ENCODE measurements at regions not wholly inside any gene's neighbourhood (a gene's known extent, or its start where the extent isn't known, plus 50 kb on each side); places are given as distances from the start of the nearest gene placed in this dataset.
"Not testable (repeated sequence)": the region's sequence is repeated elsewhere in the genome, so short reads cannot be mapped to it uniquely, and the experiment has no call there.

DNA sequence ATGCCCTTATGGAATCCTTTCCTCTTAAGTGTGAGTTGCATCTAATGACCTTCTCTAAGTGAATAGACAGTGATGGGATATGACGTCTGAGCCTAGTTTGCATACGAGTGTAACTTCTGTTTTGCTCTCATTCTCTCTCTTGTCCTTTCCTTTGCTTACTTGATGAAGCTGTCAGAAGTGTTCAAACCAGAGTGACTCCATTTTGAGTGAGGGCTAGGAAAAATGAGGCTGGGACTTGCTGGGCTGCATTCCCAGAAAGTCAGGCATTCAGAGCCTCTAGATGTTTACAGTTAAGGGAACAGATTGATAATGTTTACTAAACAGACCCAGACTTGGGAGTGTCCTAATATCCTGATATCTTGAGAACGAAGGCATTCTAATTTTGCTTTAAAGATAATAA, 311.2 kb upstream of the SOX4 start:
- H3K4me2 ChIP-seq (ENCODE audit: insufficient read depth, low read length); H2AFZ ChIP-seq (ENCODE audit: low read depth, low read length): not testable (repeated sequence)

DNA sequence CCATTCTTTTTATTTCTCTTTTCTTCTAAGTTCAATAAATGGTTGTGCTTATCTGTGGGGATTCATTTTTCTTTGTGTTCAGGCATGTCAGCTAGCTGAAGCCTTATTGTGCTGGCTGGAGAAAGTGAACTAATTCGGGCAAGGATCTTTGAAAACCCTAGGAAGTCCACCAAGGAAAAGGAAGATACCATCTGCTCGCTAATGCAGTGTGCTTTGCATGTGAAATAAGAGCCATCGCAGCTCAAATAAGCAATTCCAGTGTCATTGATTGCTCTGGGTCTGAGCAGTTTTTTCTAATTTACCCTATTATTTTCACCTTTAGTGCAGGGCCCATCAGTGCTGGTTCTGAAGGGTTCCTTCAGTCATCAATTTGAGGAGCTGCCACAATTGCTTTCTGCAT, 309.4 kb upstream of the SOX4 start:
- ATAC-seq (ENCODE audit: insufficient read depth, low read depth) = no peak
- no peak overlapping the region for H3K27ac ChIP-seq (ENCODE audit: low read length)
- no peaks in the 10 kb centered on the region for H4K20me1 ChIP-seq (ENCODE audit: insufficient read depth, low read length)
- H3K9ac ChIP-seq (ENCODE audit: low read depth, low read length) = no peak overlapping the region
- H3K36me3 ChIP-seq (ENCODE audit: insufficient read depth, low read length) = no peaks in the 10 kb centered on the region
- H2AFZ ChIP-seq (ENCODE audit: low read depth, low read length) = no peak overlapping the region
- H3K4me2 ChIP-seq (ENCODE audit: insufficient read depth, low read length) = no peak overlapping the region
- no peaks in the 10 kb centered on the region for H3K9me3 ChIP-seq (ENCODE audit: insufficient read depth, low read length, severe bottlenecking)
- no peaks in the 10 kb centered on the region for H3K4me1 ChIP-seq (ENCODE audit: insufficient read depth, low read length)
- no peaks in the 10 kb centered on the region for H3K27me3 ChIP-seq (ENCODE audit: insufficient read depth, low read length, poor library complexity)
- no peak overlapping the region for H3K4me3 ChIP-seq (ENCODE audit: low read depth in 1 of 2, low read length in 2 of 2)
- TF ChIP-seq, protein P1, sequence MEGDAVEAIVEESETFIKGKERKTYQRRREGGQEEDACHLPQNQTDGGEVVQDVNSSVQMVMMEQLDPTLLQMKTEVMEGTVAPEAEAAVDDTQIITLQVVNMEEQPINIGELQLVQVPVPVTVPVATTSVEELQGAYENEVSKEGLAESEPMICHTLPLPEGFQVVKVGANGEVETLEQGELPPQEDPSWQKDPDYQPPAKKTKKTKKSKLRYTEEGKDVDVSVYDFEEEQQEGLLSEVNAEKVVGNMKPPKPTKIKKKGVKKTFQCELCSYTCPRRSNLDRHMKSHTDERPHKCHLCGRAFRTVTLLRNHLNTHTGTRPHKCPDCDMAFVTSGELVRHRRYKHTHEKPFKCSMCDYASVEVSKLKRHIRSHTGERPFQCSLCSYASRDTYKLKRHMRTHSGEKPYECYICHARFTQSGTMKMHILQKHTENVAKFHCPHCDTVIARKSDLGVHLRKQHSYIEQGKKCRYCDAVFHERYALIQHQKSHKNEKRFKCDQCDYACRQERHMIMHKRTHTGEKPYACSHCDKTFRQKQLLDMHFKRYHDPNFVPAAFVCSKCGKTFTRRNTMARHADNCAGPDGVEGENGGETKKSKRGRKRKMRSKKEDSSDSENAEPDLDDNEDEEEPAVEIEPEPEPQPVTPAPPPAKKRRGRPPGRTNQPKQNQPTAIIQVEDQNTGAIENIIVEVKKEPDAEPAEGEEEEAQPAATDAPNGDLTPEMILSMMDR (IDR thresholded peaks at IDR 0.05; ENCODE audit: borderline replicate concordance, extremely low read depth, low read length, poor library complexity, severe bottlenecking) = no peak
- DNase-seq = no peak
- no peaks in the 10 kb centered on the region for H3K79me2 ChIP-seq (ENCODE audit: insufficient read depth, low read length)

More for the DNA sequence above, 311.2 kb upstream of the SOX4 start:
- not testable (repeated sequence) for H3K27ac ChIP-seq (ENCODE audit: low read length); H4K20me1 ChIP-seq (ENCODE audit: insufficient read depth, low read length); H3K27me3 ChIP-seq (ENCODE audit: insufficient read depth, low read length, poor library complexity); H3K9me3 ChIP-seq (ENCODE audit: insufficient read depth, low read length, severe bottlenecking); DNase-seq; H3K79me2 ChIP-seq (ENCODE audit: insufficient read depth, low read length); ATAC-seq (ENCODE audit: insufficient read depth, low read depth); H3K4me3 ChIP-seq (ENCODE audit: low read depth in 1 of 2, low read length in 2 of 2); H3K4me1 ChIP-seq (ENCODE audit: insufficient read depth, low read length); H3K36me3 ChIP-seq (ENCODE audit: insufficient read depth, low read length); H3K9ac ChIP-seq (ENCODE audit: low read depth, low read length)

- no peaks in the 10 kb centered on the region for H3K36me3 ChIP-seq (ENCODE audit: insufficient read depth, low read length)
- ATAC-seq (ENCODE audit: insufficient read depth, low read depth) (no peak), DNase-seq (no peak)
- no peaks in the 10 kb centered on the region for H4K20me1 ChIP-seq (ENCODE audit: insufficient read depth, low read length)
- H3K79me2 ChIP-seq (ENCODE audit: insufficient read depth, low read length) = no peaks in the 10 kb centered on the region
- no peak for TF ChIP-seq EZH2 (IDR thresholded peaks at IDR 0.05; ENCODE audit: borderline replicate concordance, low read depth, low read length, severe bottlenecking)
- TF ChIP-seq, protein P1 (IDR thresholded peaks at IDR 0.05; ENCODE audit: borderline replicate concordance, extremely low read depth, low read length, poor library complexity, severe bottlenecking) = no peak
- no peak overlapping the region for H3K4me3 ChIP-seq (ENCODE audit: low read depth in 1 of 2, low read length in 2 of 2)
- H2AFZ ChIP-seq (ENCODE audit: low read depth, low read length) = no peak overlapping the region
- H3K9me3 ChIP-seq (ENCODE audit: insufficient read depth, low read length, severe bottlenecking) = no peaks in the 10 kb centered on the region
- no peaks in the 10 kb centered on the region for H3K27me3 ChIP-seq (ENCODE audit: insufficient read depth, low read length, poor library complexity)
- H3K27ac ChIP-seq (ENCODE audit: low read length) = no peak overlapping the region
- H3K4me1 ChIP-seq (ENCODE audit: insufficient read depth, low read length) = no peaks in the 10 kb centered on the region
- H3K4me2 ChIP-seq (ENCODE audit: insufficient read depth, low read length) = no peak overlapping the region
- no peak overlapping the region for H3K9ac ChIP-seq (ENCODE audit: low read depth, low read length)
Measured at GRCh38 chr6:21284706-21285105, 308.8 kb upstream of the SOX4 start.

DNA sequence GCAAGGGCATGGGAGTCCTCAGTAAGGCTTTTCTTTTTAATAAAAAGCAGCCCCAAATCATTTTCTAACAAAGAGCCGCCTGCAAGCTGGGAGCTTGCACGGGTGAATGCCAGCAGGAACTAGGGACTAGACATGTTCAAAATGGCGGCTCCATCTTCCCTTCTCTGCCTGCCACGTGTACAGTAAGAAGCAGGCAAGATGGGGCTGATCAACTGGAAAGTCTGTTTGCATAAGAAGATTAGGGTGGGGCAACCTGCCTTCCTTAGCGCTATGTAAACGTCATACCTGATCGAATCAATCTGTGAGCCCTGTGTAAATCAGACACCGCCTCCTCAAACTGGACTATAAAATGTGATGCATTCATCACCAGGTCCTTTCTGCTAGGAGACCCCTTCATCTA, 299.4 kb upstream of the SOX4 start:
- DNase-seq (no peak), ATAC-seq (ENCODE audit: insufficient read depth, low read depth) (no peak)
- TF ChIP-seq, protein P1 (IDR thresholded peaks at IDR 0.05; ENCODE audit: borderline replicate concordance, extremely low read depth, low read length, poor library complexity, severe bottlenecking) = no peak
- no peak for TF ChIP-seq EZH2 (IDR thresholded peaks at IDR 0.05; ENCODE audit: borderline replicate concordance, low read depth, low read length, severe bottlenecking)
- no peak overlapping the region for H3K27ac ChIP-seq (ENCODE audit: low read length)
- no peaks in the 10 kb centered on the region for H3K27me3 ChIP-seq (ENCODE audit: insufficient read depth, low read length, poor library complexity)
- H3K36me3 ChIP-seq (ENCODE audit: insufficient read depth, low read length) = no peaks in the 10 kb centered on the region
- H3K9me3 ChIP-seq (ENCODE audit: insufficient read depth, low read length, severe bottlenecking) = no peaks in the 10 kb centered on the region
- H3K4me2 ChIP-seq (ENCODE audit: insufficient read depth, low read length) = no peak overlapping the region
- no peaks in the 10 kb centered on the region for H3K4me1 ChIP-seq (ENCODE audit: insufficient read depth, low read length)
- no peaks in the 10 kb centered on the region for H3K79me2 ChIP-seq (ENCODE audit: insufficient read depth, low read length)
- H2AFZ ChIP-seq (ENCODE audit: low read depth, low read length) = no peak overlapping the region
- H3K9ac ChIP-seq (ENCODE audit: low read depth, low read length) = no peak overlapping the region
- no peaks in the 10 kb centered on the region for H4K20me1 ChIP-seq (ENCODE audit: insufficient read depth, low read length)
- H3K4me3 ChIP-seq (ENCODE audit: low read depth in 1 of 2, low read length in 2 of 2) = no peak overlapping the region

Measured in DND-41 (cell line).